HepG2 (cell line): ENCODE measurements at regions not wholly inside any gene's neighbourhood (a gene's known extent, or its start where the extent isn't known, plus 50 kb on each side); places are given as distances from the start of the nearest gene placed in this dataset.

Experiments used
- BRCA1 ChIP-seq: sonication (generic); formaldehyde crosslinking; IDR thresholded peaks from 2 replicates; pipeline ENCODE4 v1.4.0; 2020; ENCODE audit warnings: missing genetic modification reagents
- NBN ChIP-seq: fragments of 450-650 bp; conservative IDR thresholded peaks from 2 replicates; pipeline ENCODE4 v1.6.1; 2017
- PBX3 ChIP-seq: sonication (generic); formaldehyde crosslinking; IDR thresholded peaks from 2 replicates; pipeline ENCODE4 v1.8.1; 2023; ENCODE audit warnings: missing genetic modification reagents, inconsistent platforms, borderline replicate concordance
- PRDM15 ChIP-seq: sonication (generic); formaldehyde crosslinking; IDR thresholded peaks from 2 replicates; pipeline ENCODE4 v1.4.0; 2020; ENCODE audit warnings: missing genetic modification reagents
- STAG1 ChIP-seq: sonication (generic); formaldehyde crosslinking; IDR thresholded peaks from 2 replicates; pipeline ENCODE4 v1.4.0; 2020; ENCODE audit warnings: missing genetic modification reagents
- TAF1 ChIP-seq: sonication (generic); formaldehyde crosslinking; IDR thresholded peaks from 2 replicates; pipeline ENCODE4 v1.4.0; 2020; ENCODE audit warnings: missing genetic modification reagents
- ZFYVE20 ChIP-seq: sonication (generic); formaldehyde crosslinking; IDR thresholded peaks from 2 replicates; pipeline ENCODE4 v1.8.0; 2023; ENCODE audit warnings: low read depth, mild to moderate bottlenecking, moderate library complexity, missing genetic modification reagents, borderline replicate concordance
- ZNF512 ChIP-seq: sonication (generic); formaldehyde crosslinking; IDR thresholded peaks from 2 replicates; pipeline ENCODE4 v1.4.0; 2020; ENCODE audit warnings: mild to moderate bottlenecking, missing genetic modification reagents
- ZSCAN30 ChIP-seq: sonication (generic); formaldehyde crosslinking; IDR thresholded peaks from 2 replicates; pipeline ENCODE4 v1.5.0; 2020; ENCODE audit warnings: mild to moderate bottlenecking, missing genetic modification reagents

GRCh38 chr20:12413116-12413515 is 495.4 kb downstream of the BTBD3 start:
- TF ChIP-seq PRDM15 (no peak), ZNF512 (CRISPR knock-in tag) (no peak), TAF1 (CRISPR knock-in tag) (no peak), NBN (no peak), PBX3 (CRISPR knock-in tag) (no peak), STAG1 (no peak), BRCA1 (CRISPR knock-in tag) (no peak), ZSCAN30 (CRISPR knock-in tag) (no peak), ZFYVE20 (CRISPR knock-in tag) (no peak)
